Tibial artery (tissue), 4 donors: ENCODE measurements at regions not wholly inside any gene's neighbourhood (a gene's known extent, or its start where the extent isn't known, plus 50 kb on each side); places are given as distances from the start of the nearest gene placed in this dataset.

Source experiments
- DNase-seq, 2 donors: peaks; one replicate each; pipeline ENCODE4 v3.0.0-alpha.2; 2019
- H3K27ac ChIP-seq, 2 donors: fragments of 200-600 bp; sonication (generic) in 1 of 2; 1 replicate in 1 of 2; 2 replicates in 1 of 2; pipeline ENCODE4 v1.5.1; 2018 to 2019; ENCODE audit warnings: mild to moderate bottlenecking in 1 of 2
- H3K27me3 ChIP-seq, 2 donors: fragments of 200-600 bp; sonication (generic) in 1 of 2; one replicate each; pipeline versions ENCODE4 v1.5.1 to v1.6.0; 2016 to 2019
- H3K36me3 ChIP-seq, 3 donors: fragments of 200-600 bp; sonication (generic) in 2 of 3; one replicate each; pipeline ENCODE4 v1.5.1; 2016 to 2019; ENCODE audit warnings: mild to moderate bottlenecking in 2 of 3
- H3K4me1 ChIP-seq, 4 donors: fragments of 200-600 bp; sonication (generic) in 2 of 4; 1 replicate in 3 of 4; 2 replicates in 1 of 4; pipeline ENCODE4 v1.5.1; 2016 to 2019
- H3K4me3 ChIP-seq, 2 donors: fragments of 200-600 bp; sonication (generic) in 1 of 2; 1 replicate in 1 of 2; 2 replicates in 1 of 2; pipeline ENCODE4 v1.5.1; 2018 to 2019; ENCODE audit warnings: mild to moderate bottlenecking in 2 of 2
- H3K9me3 ChIP-seq, 3 donors: fragments of 200-600 bp; sonication (generic) in 1 of 3; one replicate each; pipeline ENCODE4 v1.5.1; 2016 to 2019
- CTCF ChIP-seq, 2 experiments: fragments of 200-600 bp in 1 of 2; fragments of 450-650 bp in 1 of 2; IDR thresholded peaks; one replicate each; pipeline ENCODE4 v1.5.1; 2017 to 2019; ENCODE audit warnings: antibody characterized with exemption in 2 of 2, mild to moderate bottlenecking in 1 of 2, moderate library complexity in 1 of 2
- intact Hi-C: fragments of 100-400 bp; cut with DNase I; formaldehyde crosslinking; loops from one replicate; pipeline ENCODE4 v1.15.0; 2023; ENCODE audit warnings: low total_unique reads

GRCh38 chr13:111927181-111927540 is 139.8 kb upstream of the SOX1 start:
- Histone ChIP-seq H3K4me1 (no peaks in the 10 kb centered on the region), H3K36me3 (no peaks in the 10 kb centered on the region), H3K27ac (no peak overlapping the region), H3K4me3 (no peak overlapping the region), H3K27me3 (peaks cover 0 to 4% of the 10 kb centered on the region in 2 donors), H3K9me3 (peaks cover 0 to 1% (median 0%) of the 10 kb centered on the region in 3 donors)
- intact Hi-C loops = no loop called here
- no peak for DNase-seq
- TF ChIP-seq CTCF (IDR thresholded peaks at IDR 0.05) = no peak

- H3K36me3 ChIP-seq = no peaks in the 10 kb centered on the region
- peak in 1 of 2 donors; percentile 41 for DNase-seq
- H3K4me1 ChIP-seq = no peaks in the 10 kb centered on the region
- no peak for TF ChIP-seq CTCF (IDR thresholded peaks at IDR 0.05)
- H3K27ac ChIP-seq = no peak overlapping the region
- H3K27me3 ChIP-seq = no peaks in the 10 kb centered on the region
- peaks cover 0 to 11% (median 2%) of the 10 kb centered on the region in 3 donors for H3K9me3 ChIP-seq
- intact Hi-C loops = no loop called here
- H3K4me3 ChIP-seq = no peak overlapping the region
Observed at GRCh38 chr13:111929036-111929616, 137.8 kb upstream of the SOX1 start.

DNA sequence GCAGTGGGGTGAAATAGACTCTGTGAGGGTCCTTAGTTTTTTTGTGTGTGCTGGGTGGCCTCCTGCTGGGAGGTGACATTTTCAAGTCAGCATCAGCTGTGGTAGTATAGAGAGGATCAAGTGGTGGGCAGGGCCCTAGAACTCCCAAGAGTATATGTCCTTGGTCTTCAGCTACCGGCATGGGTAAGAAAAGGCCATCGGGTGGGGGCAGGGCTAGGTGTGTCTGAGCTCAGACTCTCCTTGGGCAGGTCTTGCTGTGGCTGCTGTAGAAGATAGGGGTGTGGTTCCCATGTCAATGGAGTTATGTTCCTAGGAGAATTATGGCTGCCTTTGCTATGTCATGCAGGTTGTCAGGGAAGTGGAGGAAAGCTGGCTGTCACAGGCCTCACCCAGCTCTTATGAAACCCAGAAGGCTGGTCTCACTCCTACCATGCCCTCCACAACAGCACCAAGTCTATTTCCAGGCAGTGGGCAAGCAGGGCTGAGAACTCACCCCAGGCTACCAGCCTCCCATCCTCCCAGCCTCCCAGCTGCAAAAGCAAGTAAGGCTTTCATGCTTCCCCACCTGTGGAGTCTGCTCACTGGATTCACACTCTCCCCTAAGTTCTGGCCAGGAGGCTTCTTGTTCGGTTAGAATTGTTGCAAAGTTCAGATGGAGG is 130.6 kb upstream of the SOX1 start:
- no peak for DNase-seq
- no peak for TF ChIP-seq CTCF (IDR thresholded peaks at IDR 0.05)

DNA sequence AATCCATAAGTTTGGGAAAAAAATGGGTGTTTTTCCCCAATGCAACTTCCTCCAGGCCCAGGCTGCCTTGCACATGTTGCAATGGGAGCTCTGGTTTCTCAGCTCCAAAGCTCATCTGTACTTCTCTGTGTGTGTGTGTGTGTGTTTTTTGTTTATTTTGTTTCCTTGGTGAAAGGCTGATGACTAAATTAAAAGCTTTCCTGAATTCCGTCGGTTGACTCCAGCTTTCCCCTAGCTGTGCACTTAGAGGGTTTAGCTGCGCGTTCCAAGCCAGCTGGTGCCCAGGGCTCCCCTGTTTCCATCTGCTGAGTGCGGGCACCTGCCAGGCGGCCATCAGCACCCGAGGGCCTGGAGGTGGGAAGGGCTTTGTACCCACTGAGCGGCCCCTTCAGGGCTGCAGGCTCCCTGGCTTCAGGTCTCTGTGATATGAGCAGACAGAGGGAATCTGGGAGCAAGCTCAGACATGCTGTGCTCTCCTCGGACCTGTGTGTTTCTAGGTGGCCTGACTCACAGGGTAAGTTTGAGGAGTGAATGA is 129.1 kb upstream of the SOX1 start:
- DNase-seq = no peak
- intact Hi-C loops = no loop called here
- Histone ChIP-seq H3K4me3 (no peak overlapping the region), H3K4me1 (no peaks in the 10 kb centered on the region), H3K36me3 (no peaks in the 10 kb centered on the region), H3K27me3 (peaks cover 0 to 9% of the 10 kb centered on the region in 2 donors), H3K9me3 (peaks cover 0 to 3% (median 0%) of the 10 kb centered on the region in 3 donors), H3K27ac (no peak overlapping the region)
- TF ChIP-seq CTCF (IDR thresholded peaks at IDR 0.05) = no peak

More for the DNA sequence above, 130.6 kb upstream of the SOX1 start:
- intact Hi-C loops = no loop called here
- Histone ChIP-seq H3K36me3 (no peaks in the 10 kb centered on the region), H3K27me3 (peaks cover 0 to 9% of the 10 kb centered on the region in 2 donors), H3K4me3 (no peak overlapping the region), H3K9me3 (peaks cover 0 to 11% (median 2%) of the 10 kb centered on the region in 3 donors), H3K27ac (no peak overlapping the region), H3K4me1 (no peaks in the 10 kb centered on the region)

- H3K9me3 ChIP-seq = no peaks in the 10 kb centered on the region
- no peaks in the 10 kb centered on the region for H3K4me1 ChIP-seq
- peaks cover 0 to 9% of the 10 kb centered on the region in 2 donors for H3K27me3 ChIP-seq
- intact Hi-C loops = no loop called here
- no peak for TF ChIP-seq CTCF (IDR thresholded peaks at IDR 0.05)
- no peak overlapping the region for H3K4me3 ChIP-seq
- no peaks in the 10 kb centered on the region for H3K36me3 ChIP-seq
- H3K27ac ChIP-seq = no peak overlapping the region
- DNase-seq = no peak
Observed at GRCh38 chr13:111938741-111939665, 127.9 kb upstream of the SOX1 start.
